ENCODE measurements at regions not wholly inside any gene's neighbourhood (a gene's known extent, or its start where the extent isn't known, plus 50 kb on each side); places are given as distances from the start of the nearest gene placed in this dataset.

DNA sequence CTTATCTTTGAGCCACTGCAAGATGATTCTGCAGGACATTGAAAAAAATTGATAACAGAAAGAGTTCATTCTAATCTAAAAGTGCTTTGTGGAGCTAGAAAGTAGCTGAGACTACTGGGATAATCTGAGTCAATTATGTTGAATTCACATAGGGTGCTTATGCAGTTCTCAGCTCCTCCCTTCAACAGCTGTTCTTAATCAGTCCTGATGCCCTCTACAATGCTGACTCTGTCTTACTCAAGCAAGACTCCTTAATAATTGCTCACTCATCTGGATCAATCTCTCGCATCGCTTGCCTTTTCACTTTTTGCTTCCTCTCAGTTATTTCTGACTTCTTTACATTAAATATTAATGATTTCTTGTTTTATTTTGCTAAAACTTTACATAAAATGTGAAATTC lies 182.1 kb downstream of the PCDH17 start:
- no peak overlapping the region for H3K27ac ChIP-seq (ENCODE audit: extremely low read depth, low read depth, low read length)
- CTCF ChIA-PET, result no interaction called here
- TF ChIP-seq ZNF768 (tag by site-specific recombination; IDR thresholded peaks at IDR 0.05), result no peak
- H3K36me3 ChIP-seq (ENCODE audit: control insufficient read depth in 2 of 2, insufficient read depth in 1 of 2, low read length in 2 of 2), result no peaks in the 10 kb centered on the region
- POLR2A ChIA-PET, result no interaction called here
- H3K4me3 ChIP-seq (ENCODE audit: low read depth, low read length), result no peak overlapping the region
- no peaks in the 10 kb centered on the region for H3K4me1 ChIP-seq (ENCODE audit: control insufficient read depth, insufficient read depth, low read length)
- no peaks in the 10 kb centered on the region for H3K9me3 ChIP-seq (ENCODE audit: control insufficient read depth, insufficient read depth, low read depth, low read length)

DNA sequence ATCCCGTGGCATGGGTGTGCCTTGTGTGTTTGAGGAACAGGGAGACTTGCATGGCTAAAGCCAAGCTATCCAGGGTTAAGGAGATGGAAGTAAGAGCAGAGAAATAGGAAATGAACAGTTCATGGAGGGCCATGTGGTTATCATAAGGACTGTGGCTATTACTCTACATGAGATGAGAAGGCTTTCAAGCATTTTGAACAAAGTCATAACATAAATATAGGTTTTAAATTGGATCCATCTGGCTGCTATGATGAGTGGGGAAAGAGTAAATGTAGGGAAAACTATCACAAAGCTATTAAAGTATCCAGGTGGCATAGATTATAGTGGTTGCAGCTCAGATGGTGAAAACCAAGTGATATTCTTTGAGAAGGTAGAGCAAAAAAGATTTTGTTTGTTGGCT lies 184.1 kb downstream of the PCDH17 start:
- no peak overlapping the region for H3K27ac ChIP-seq (ENCODE audit: extremely low read depth, low read depth, low read length)
- POLR2A ChIA-PET, result no interaction called here
- CTCF ChIA-PET, result no interaction called here
- TF ChIP-seq ZNF311 (tag by site-specific recombination; IDR thresholded peaks at IDR 0.05; ENCODE audit: borderline replicate concordance) (no peak), ZNF510 (tag by site-specific recombination; IDR thresholded peaks at IDR 0.05; ENCODE audit: insufficient replicate concordance) (no peak), ZNF2 (tag by site-specific recombination; IDR thresholded peaks at IDR 0.05) (no peak), ZNF223 (tag by site-specific recombination; IDR thresholded peaks at IDR 0.05) (no peak), ZBTB7A (tag by site-specific recombination; IDR thresholded peaks at IDR 0.05; ENCODE audit: low read depth) (no peak), ZFP41 (tag by site-specific recombination; IDR thresholded peaks at IDR 0.05; ENCODE audit: borderline replicate concordance) (no peak), ZNF350 (tag by site-specific recombination; IDR thresholded peaks at IDR 0.05) (no peak), SP2 (tag by site-specific recombination; IDR thresholded peaks at IDR 0.05) (no peak), ZNF148 (tag by site-specific recombination; IDR thresholded peaks at IDR 0.05; ENCODE audit: borderline replicate concordance) (no peak), ZNF302 (tag by site-specific recombination; IDR thresholded peaks at IDR 0.05; ENCODE audit: low read depth) (no peak), RBAK (tag by site-specific recombination; IDR thresholded peaks at IDR 0.05) (no peak), ZNF660 (tag by site-specific recombination; IDR thresholded peaks at IDR 0.05) (no peak), ZBTB48 (tag by site-specific recombination; IDR thresholded peaks at IDR 0.05) (no peak), ZNF433 (tag by site-specific recombination; IDR thresholded peaks at IDR 0.05; ENCODE audit: low read depth) (no peak), ZNF248 (tag by site-specific recombination; IDR thresholded peaks at IDR 0.05) (no peak), ZBTB8A (tag by site-specific recombination; IDR thresholded peaks at IDR 0.05) (no peak), ZNF341 (tag by site-specific recombination; IDR thresholded peaks at IDR 0.05; ENCODE audit: low read depth) (no peak)
- H3K4me1 ChIP-seq (ENCODE audit: control insufficient read depth, insufficient read depth, low read length), result no peaks in the 10 kb centered on the region
- H3K4me3 ChIP-seq (ENCODE audit: low read depth, low read length), result no peak overlapping the region
- no peaks in the 10 kb centered on the region for H3K36me3 ChIP-seq (ENCODE audit: control insufficient read depth in 2 of 2, insufficient read depth in 1 of 2, low read length in 2 of 2)
- no peaks in the 10 kb centered on the region for H3K9me3 ChIP-seq (ENCODE audit: control insufficient read depth, insufficient read depth, low read depth, low read length)

- Histone ChIP-seq H3K4me1 (ENCODE audit: control insufficient read depth, insufficient read depth, low read length) (no peaks in the 10 kb centered on the region), H3K27ac (ENCODE audit: extremely low read depth, low read depth, low read length) (no peak overlapping the region), H3K9me3 (ENCODE audit: control insufficient read depth, insufficient read depth, low read depth, low read length) (no peaks in the 10 kb centered on the region), H3K36me3 (ENCODE audit: control insufficient read depth in 2 of 2, insufficient read depth in 1 of 2, low read length in 2 of 2) (no peaks in the 10 kb centered on the region), H3K4me3 (ENCODE audit: low read depth, low read length) (no peak overlapping the region)
- ChIA-PET POLR2A (no interaction called here), CTCF (interaction anchor here (0.6 kb wide), 1 partner anchor 90 kb away, joined by 4 read pairs; no protein-coding TSS in a partner anchor)
- TF ChIP-seq ZNF701 (tag by site-specific recombination; IDR thresholded peaks at IDR 0.05) (no peak), PRDM10 (tag by site-specific recombination; IDR thresholded peaks at IDR 0.05) (no peak), ZNF266 (tag by site-specific recombination; IDR thresholded peaks at IDR 0.05; ENCODE audit: low read depth) (no peak), MEIS1 (CRISPR knock-in tag; IDR thresholded peaks at IDR 0.05; ENCODE audit: borderline replicate concordance) (no peak), ZBTB11 (tag by site-specific recombination; conservative IDR thresholded peaks at IDR 0.05; ENCODE audit: low read depth) (no peak)
These were observed 189.4 kb downstream of the PCDH17 start for GRCh38 chr13:57820924-57821323.

All from HEK293 (cell line).